ENCODE measurements at regions not wholly inside any gene's neighbourhood (a gene's known extent, or its start where the extent isn't known, plus 50 kb on each side); places are given as distances from the start of the nearest gene placed in this dataset.
"Not testable (repeated sequence)": the region's sequence is repeated elsewhere in the genome, so short reads cannot be mapped to it uniquely, and the experiment has no call there.

DNA sequence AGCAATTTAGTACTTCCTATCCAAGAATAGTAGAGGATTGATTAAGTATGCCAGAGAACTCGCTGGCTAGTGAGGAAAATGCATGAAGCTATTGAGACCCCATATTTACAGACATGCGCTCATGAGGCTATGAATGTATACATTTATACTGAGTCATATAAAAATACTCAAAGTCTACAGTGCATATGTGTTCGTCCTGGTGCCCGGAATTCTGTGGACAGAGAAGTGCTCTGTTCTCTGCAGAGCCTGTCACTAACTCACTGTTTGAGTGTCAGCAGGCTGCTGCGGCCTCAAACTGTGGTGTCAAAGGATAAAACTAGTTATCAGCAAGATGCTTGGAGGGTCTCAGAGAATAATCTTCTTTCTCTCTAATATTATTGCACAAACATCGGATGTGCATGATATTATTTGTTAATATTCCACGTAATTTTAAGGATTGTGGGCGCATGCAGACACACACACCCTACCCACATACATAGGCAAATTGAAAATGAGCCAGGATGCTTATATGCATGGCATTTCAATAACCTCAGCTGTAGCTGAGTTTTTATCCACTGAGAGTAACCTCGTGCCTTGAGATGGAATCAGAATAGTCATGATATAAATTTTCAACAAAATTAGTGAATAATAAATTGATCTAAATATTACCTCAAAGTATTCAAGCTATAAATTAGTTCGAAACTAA, 50.0 kb upstream of the TSC22D2 start:
- POLR2A ChIA-PET = no interaction called here
- CTCF ChIA-PET = interaction anchor here (0.5 kb wide), 1 partner anchor 230 kb away, joined by 3 read pairs; no protein-coding TSS in a partner anchor

DNA sequence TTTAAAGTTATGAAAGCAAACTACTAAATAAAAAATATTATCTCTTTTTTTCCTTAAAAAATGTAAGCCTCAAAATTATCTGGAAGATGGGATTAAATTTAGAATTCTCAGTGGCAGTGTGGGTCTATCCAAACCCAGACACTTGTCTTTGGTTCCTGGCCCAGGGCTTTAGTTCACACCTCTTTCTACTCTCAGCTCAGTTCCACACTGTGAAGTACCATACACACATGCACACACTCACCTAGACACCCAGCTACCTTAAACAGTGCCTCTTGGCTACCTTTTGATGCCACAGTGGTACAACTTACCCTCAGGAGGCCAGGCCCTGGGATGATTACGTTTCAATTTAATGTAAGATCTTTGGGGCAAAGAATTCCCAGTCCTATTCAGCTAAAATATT, 51.0 kb upstream of the TSC22D2 start:
- ChIA-PET POLR2A (no interaction called here), CTCF (no interaction called here)

DNA sequence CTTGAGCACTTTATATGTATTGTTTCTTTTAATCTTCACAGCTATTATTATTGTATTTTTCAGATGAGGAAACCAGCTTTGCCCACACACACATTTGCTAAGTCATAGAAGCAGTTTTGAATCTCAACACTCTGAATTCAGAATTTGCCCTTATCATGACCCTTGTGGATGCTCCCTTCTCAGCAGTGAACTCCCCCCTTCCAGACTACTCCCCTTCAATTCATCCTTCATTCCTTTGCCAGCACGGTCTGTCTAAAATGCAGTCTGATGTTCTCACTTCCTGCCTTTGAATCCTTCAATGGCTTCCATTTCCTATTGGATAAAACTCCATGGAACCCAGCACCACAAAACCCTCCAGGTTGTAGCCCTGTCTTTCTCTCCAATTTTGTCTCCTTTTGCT, 52.5 kb upstream of the TSC22D2 start:
- POLR2A ChIA-PET = no interaction called here
- CTCF ChIA-PET = no interaction called here

DNA sequence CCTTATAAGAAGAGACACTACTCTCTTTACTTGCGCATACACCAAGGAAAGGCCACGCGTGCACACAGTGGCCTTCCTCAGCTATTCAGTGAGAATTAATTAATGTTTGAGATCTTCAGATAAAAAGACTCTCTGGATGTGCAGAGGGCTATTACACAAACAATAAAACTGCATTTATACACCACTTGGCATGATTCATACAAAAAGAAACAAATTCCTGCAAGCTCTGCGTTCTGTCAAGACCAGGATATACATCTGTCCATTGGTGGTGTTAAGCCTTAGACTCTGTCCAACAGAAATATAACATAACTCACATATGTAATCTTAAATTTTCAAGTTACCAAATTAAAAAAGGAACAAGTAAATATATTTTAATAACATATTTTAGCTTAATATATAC, 55.2 kb upstream of the TSC22D2 start:
- ChIA-PET POLR2A (no interaction called here), CTCF (no interaction called here)

DNA sequence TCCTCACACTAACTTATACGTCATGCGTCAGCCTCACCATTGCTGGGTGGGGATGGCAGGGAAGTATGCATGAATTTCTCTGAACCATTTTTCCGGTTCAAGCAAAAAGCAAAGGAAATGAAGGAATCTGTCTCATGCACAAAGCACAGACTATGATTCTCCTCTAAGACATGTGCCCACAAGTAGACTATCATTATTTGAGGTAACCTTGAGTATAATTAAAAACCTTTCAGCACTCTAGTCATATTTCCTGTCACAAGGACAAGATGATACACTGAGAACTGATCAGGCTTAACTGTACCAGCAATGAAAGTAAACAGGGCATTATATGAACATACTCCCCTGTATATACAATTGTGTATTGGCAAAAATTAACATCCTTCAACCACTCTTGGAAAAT, 56.7 kb upstream of the TSC22D2 start:
- ChIA-PET CTCF (no interaction called here), POLR2A (no interaction called here)

DNA sequence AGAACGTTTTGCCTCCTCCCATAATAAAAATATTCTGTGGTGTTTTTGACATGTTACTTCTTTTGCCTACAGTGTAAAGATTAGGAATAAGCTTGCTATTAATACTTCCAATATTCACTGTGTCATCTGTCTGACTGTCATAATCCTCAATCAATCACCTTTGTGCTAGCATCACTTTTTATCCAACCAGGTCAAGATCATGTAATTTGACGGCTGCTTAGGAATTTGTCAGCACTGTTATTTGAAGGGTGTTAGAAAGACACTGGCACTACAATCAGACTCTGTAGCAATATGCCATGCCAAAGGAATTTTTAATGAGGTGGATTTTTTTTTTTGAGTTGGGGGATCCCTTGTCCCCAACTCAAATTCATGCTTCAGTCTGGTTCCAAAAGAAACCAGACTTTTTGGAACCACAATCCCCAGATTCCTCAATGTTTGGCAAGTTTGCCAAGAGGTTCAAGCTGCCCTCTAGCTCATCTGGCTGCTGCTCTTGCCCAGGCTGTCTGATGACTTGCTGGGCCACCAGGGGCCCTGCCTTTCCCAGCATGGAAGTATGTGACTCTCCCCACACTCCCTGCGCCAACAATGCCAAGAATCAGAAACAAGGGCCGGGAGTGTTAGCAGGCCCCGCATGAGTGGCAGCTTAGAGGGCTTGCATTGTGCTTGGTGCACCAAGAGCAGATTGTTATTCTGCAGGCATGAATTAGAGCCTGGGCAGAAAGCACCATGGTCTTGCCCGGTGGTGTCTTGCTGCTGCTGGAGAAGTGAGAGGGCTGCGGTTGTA, 58.6 kb upstream of the TSC22D2 start:
- ChIA-PET POLR2A (no interaction called here), CTCF (no interaction called here)

DNA sequence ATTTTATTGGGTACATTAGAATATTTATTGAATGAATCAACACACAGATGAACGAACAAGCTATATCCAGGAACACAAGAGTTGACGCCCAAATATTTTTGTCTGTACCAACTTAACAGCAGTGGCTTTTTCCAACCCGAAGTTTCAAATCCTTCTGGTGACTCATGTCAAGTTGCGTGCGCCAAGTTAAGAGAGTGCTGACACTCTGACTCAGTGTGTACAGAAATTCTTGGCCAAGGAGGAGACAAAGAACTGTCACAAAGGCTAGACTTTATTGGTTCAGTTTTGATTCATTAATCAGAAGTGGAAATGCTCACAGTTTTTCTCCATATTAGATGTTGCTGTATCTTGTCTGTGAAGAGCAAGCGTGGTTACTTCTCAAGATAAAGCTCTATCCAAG, 59.6 kb upstream of the TSC22D2 start:
- ChIA-PET CTCF (no interaction called here), POLR2A (no interaction called here)

DNA sequence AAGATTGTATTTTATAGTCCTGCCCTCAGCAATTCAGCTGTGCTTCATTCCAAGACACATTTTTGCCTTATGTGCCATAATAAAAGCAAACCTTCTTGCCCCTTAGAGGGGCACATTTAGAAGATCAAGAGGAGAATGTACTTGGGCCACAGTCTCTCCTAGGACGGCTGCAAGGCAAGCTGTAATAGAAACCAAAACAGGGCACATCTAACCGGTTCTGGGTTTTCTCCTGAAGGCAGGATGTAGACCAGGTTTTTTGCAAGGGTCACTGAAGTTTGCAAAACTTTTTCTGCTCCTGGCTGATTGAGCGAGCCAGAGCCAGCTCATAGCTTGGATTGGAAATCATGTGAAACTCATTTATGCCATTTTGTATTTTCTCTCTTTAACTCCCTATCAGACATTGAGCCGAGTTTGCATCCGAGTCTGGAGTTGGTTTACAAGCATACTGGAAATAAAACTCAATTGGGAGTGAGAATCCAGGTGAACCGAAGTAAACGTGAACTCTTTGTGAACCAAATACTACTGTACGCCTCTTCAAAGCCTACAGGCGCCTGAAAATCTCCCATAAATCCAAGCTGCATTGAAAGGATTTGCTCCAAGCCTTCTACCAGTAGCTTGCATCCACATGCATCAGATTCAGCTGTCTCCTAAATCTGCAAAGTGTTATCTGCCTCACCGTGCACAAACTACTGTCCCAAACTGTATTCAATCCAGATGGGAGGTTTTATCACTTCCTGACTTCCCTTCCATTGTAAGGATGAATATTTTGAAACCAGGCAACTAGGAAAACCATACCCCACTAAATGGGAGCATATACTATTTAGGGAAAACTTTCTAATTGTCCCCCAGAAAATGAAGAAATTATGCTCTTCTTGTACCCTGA, 60.9 kb upstream of the TSC22D2 start:
- ChIA-PET POLR2A (no interaction called here), CTCF (no interaction called here)

DNA sequence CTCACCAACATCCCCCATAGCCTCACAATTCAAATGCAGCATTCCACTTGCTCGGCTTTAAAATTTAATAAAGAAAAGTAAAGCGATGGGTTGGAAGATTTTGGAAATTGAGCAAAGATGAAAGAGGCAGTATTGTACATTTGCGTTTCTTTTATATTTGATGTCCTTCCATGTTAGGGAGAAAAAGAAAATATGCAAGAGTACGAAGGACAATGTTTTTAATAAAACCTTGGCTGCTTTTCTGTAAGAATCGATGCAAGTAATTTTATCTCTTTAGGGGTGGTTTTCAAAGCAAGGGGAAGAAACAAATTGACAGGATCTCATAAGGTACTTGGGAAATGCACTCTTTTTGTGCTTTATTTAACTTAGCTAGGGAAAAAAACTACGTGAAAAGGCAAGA, 61.8 kb upstream of the TSC22D2 start:
- ChIA-PET POLR2A (no interaction called here), CTCF (no interaction called here)

DNA sequence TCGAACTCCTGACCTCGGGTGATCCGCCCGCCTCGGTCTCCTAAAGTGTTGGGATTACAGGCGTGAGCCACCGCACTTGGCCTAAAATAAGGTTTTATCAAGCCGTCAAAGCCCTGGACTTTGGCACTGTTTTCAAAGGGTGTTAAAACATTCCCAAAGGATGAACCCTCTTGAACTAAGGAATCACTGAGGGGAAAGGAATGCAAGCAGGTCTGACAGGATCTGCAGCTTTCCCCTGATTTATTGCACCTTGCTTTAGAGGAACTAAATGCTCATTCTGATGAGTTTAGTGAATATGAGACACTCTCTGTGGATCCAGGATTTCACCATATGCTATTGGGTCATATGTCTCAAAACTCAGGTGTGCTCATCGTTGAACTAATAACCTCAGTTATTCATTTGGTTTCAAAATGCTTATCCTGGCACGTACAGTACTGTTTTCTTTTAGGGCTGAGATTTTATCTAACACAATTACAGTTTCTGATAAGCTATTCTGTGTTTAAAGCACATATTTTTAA, 63.0 kb upstream of the TSC22D2 start:
- POLR2A ChIA-PET = no interaction called here
- CTCF ChIA-PET = no interaction called here

DNA sequence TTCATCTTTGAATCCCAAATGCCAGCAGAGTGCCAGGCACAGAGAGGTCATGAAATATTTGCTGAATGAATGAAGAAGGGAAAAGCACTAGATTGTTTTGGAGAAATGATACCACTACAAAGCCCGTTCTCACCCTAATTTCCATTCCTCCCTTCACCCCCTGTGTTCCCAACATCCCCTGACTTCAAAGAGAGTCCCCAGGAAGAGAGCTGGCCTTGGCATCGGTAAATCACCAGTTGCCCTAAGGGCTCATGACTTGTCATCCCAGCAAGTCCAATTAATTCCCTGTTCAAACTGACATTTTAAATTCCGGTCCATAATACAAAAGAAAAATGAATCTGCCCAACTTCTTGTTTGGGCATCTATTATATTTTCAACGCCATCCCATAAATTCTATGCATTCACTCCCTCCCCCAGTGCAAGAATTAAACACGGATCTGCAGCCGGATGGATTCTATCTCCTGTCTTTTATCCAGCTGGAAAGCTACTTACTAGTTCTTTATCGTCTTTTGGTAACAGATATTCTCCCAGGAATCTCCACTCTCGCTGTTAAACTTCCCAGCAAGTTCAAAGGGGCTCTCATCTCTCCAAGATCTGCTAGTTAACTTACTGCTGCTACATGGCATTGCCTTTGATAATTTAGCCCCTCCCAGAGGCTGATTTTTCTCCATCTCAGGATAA, 63.9 kb upstream of the TSC22D2 start:
- ChIA-PET CTCF (no interaction called here), POLR2A (no interaction called here)

DNA sequence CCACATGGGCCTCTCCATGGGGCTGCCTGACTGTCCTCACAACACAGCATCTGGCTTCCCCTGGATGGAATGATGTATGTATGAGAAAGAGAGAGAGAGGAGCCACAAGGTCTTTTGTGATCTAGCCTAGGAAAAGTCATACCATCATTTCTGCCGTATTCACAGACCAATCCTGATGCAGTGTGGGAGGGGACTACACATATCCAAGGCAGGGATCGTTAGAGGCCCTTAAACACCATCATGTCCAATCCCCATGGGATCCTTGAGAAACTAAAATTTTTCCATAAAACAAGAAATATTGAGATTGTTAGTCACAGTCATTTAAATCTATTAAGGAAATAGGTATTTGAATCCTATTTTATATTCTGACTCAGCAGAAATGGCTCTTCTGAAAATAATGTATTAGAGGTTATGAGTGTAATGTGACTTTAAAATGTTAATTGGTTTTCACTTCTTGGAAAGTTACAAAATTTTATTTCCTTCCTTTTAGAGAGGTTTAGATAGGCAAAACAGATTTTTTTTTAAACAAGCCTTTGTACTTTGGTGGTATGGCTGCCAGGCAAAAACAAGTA, 65.1 kb upstream of the TSC22D2 start:
- ChIA-PET CTCF (no interaction called here), POLR2A (no interaction called here)

DNA sequence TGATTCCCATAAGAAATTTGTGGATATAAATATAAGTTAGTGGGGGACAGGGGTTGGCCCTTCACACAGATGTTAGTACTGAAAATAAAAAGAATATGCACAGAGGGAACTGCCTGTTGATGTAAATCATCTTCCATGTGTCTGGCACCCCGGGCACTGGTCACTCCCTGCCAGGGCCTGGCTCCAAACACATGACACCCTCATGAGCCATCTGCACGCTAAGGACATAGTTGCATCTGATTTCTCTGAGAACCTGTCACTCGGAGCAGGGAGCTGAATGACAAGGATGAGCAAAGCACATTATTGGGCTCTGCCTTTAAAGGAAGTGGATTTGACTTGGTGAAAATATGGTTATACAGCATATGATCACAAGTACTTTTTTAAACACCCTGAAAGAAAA, 66.2 kb upstream of the TSC22D2 start:
- ChIA-PET POLR2A (no interaction called here), CTCF (no interaction called here)

DNA sequence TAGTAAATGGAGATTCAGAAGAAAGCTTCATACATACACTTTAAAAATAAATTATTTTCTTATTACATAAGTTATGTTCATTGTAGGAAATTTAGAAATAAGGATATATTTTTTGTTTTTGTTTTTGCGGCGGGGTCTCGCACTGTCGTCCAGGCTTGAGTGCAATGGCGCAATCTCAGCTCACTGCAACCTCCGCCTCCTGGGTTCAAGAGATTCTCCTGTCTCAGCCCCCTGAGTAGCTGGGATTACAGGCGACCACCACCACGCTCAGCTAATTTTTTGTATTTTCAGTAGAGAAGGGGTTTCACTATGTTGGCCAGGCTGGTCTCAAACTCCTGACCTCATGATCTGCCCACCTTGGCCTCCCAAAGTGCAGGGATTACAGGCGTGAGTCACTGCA, 71.7 kb upstream of the TSC22D2 start:
- CTCF ChIA-PET = not testable (repeated sequence)
- POLR2A ChIA-PET = interaction anchor here (0.6 kb wide), 1 partner anchor 62 kb away, joined by 5 read pairs; no protein-coding TSS in a partner anchor

DNA sequence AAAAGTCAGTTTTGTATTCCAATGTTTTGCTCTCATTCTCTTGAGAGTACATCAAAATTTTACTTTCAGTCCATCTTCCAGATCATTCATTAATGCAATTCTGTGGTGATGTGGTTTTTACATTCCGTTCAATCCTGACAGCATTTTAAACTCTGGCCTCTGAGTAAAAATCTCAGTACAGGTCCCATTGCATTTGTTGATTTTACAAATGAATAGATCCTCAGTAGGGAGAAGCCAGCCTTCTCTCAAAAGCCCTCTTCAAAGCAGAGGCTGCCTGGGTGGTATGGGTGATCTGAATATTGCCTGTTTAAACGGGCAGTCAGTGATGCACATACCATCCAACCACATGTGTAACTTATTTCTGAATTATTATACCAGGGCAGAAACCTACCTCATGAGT, 72.5 kb upstream of the TSC22D2 start:
- POLR2A ChIA-PET = interaction anchor here (0.6 kb wide), 1 partner anchor 61 kb away, joined by 5 read pairs; no protein-coding TSS in a partner anchor
- CTCF ChIA-PET = no interaction called here

DNA sequence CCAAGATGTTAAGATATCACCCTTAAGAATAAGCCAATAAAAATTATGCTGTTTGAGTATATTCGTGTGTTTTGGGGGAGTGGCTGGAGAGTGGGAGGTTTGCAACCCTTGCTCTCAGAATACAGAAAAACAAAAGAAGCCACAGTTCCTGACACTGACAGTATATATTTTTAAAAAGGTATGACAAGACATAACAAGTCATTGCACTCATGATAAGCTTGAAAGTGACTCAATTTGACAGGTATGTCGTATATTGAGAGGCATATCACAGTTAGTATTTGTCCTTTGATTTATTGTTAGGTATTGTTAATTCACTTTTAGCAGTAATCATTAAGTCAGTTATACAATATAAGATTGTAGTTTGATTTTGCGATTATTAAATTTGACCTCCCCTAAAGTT, 73.1 kb upstream of the TSC22D2 start:
- ChIA-PET POLR2A (no interaction called here), CTCF (no interaction called here)

DNA sequence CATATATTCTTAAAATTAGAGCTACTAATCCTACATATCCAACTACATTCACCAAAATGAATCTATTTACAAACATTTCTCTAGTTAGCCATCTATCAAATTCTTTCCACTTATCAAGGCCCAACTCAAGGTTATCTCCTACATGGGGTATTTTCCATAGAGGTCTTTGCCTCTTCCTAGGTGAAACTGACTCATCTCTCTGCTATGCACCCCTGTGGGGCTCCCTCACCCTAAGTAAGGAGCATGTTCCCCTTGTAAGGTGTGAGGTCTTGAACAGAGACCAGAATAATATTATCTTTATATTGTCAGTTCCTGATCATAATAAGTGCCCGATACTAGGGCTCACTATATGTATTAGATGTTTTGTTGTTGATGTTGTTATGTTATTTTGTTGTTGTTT, 74.6 kb upstream of the TSC22D2 start:
- CTCF ChIA-PET = no interaction called here
- POLR2A ChIA-PET = no interaction called here

DNA sequence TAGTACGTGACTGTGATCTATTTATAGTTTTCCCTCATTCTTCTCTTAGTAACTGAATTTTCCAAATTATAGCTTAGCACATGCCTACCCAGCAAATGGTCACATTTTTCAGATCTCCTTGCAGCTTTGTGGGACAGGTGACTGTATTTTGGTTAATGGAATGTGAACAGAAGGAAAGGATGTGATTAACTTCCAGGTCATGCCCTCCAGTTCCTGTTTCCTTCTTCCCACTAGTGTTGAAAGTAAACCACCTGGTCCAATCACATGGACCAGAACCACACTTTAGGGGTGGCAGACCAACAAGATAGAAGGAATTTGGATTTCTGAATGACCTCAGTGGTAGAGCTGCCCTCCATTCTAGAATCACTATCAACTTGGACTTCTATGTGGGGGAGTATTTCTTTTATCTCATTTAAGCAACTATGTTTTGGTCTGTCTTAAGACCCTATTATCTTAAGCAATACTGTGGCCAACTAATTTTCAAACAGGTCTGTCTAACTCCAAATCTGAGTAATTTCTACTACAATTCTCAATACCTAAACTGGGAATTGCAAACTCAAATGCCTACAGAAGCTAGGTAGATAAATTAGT, 76.0 kb upstream of the TSC22D2 start:
- CTCF ChIA-PET = no interaction called here
- POLR2A ChIA-PET = no interaction called here

DNA sequence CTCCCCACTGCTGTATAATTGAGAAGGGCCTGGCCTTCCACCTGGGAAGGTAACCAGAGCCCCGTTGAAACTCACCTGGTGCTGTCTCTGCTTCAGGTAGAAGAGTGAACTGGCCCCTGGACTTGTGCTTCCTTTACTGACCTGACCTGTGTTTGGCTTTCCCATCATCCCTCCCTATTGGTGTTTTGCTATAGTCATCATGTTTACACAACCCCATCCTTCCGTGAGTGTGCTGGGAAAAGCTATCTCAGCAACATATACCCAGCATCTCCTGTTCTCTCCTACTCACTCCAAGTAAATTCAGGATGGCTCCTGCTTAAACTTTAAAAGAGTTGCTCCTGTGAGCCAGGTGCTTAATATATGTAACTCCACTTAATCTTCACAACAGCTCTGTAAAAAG, 77.2 kb upstream of the TSC22D2 start:
- ChIA-PET CTCF (no interaction called here), POLR2A (no interaction called here)

DNA sequence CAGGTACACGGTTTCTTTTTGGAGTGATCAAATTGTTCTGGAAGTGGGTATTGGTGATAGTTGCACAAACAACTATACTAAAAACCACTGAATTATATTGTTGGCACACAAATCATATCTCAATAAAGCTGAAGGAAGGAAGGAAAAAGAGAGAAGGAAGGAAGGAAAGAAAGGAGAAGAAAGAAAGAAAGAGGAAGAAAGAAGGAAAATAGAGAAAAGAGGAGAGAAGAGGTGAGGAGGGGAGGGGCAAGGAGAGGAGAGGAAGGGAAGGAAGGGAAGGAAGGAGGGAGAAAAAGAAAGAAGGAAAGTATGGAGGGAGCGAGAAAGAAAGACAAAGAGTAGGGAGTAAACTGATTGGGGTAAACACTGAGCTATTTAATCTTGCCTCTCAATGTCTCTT, 77.9 kb upstream of the TSC22D2 start:
- CTCF ChIA-PET = no interaction called here
- POLR2A ChIA-PET = no interaction called here

Data from activated CD8-positive, alpha-beta memory T cell treated with anti-CD3 and anti-CD28 coated beads for 36 hours (primary cell).